B cell (primary cell): ENCODE measurements at regions not wholly inside any gene's neighbourhood (a gene's known extent, or its start where the extent isn't known, plus 50 kb on each side); places are given as distances from the start of the nearest gene placed in this dataset.

ENCODE experiments used
- ATAC-seq: fragments of 200-7000 bp; cut with Tn5 transposase; one replicate; pipeline ENCODE4 v1.10.0; 2021; ENCODE audit warnings: low read depth, mild to moderate bottlenecking, moderate number of reproducible peaks, moderate library complexity
- CTCF ChIA-PET: fragments of 350-600 bp; sonication (Branson Sonifier 250); formaldehyde crosslinking; loops from one replicate; lab custom pipeline; 2021; ENCODE audit warnings: antibody characterized with exemption, inconsistent platforms; lab: Charles Lee
- POLR2A ChIA-PET: fragments of 350-600 bp; sonication (Branson Sonifier 250); formaldehyde crosslinking; loops from one replicate; lab custom pipeline; 2021; ENCODE audit warnings: antibody characterized with exemption; lab: Charles Lee
- DNase-seq: peaks from one replicate; pipeline ENCODE4 v3.0.0; 2013
- H2AFZ ChIP-seq: 2 replicates; pipeline ENCODE4 v1.6.1; 2012; ENCODE audit warnings: mild to moderate bottlenecking, low read depth, low read length; ENCODE audit not compliant: insufficient read depth, poor library complexity, severe bottlenecking
- H3K27ac ChIP-seq, 2 donors: 1 replicate in 1 of 2; 2 replicates in 1 of 2; pipeline ENCODE4 v1.5.1; 2012 to 2013; ENCODE audit warnings: low read length in 2 of 2, mild to moderate bottlenecking in 2 of 2, moderate library complexity in 1 of 2
- H3K27me3 ChIP-seq, 4 experiments: fragments of 200-600 bp in 1 of 4; sonication (generic) in 1 of 4; replicated peaks in 1 of 4; 1 replicate in 2 of 4; 2 replicates in 2 of 4; pipeline versions ENCODE4 v1.6.1 to v1.7.0; 2013 to 2016; ENCODE audit warnings: low read length in 3 of 4, mild to moderate bottlenecking in 2 of 4, mixed read lengths in 1 of 4, moderate library complexity in 1 of 4; ENCODE audit not compliant: insufficient read depth in 4 of 4, control insufficient read depth in 3 of 4; ENCODE audit errors: control extremely low read depth in 1 of 4
- H3K36me3 ChIP-seq, 2 experiments: replicated peaks in 1 of 2; 1 replicate in 1 of 2; 2 replicates in 1 of 2; pipeline versions ENCODE4 v1.6.1 to v1.7.1; 2013; ENCODE audit warnings: low read length in 1 of 2; ENCODE audit not compliant: insufficient read depth in 2 of 2, control insufficient read depth in 1 of 2; ENCODE audit errors: control extremely low read depth in 1 of 2, extremely low read depth in 1 of 2
- H3K4me1 ChIP-seq, 2 donors: fragments of 200-600 bp in 1 of 2; sonication (generic) in 1 of 2; 1 replicate in 1 of 2; 2 replicates in 1 of 2; pipeline versions ENCODE4 v1.5.1 to v1.6.1; 2013 to 2017; ENCODE audit warnings: low read length in 2 of 2; ENCODE audit not compliant: control insufficient read depth in 2 of 2, insufficient read depth in 2 of 2
- H3K4me2 ChIP-seq: replicated peaks from 2 replicates; pipeline ENCODE3; 2012; ENCODE audit warnings: mild to moderate bottlenecking, low read depth, low read length; ENCODE audit not compliant: poor library complexity, severe bottlenecking
- H3K4me3 ChIP-seq, 5 experiments: fragments of 200-600 bp in 1 of 5; sonication (generic) in 1 of 5; 1 replicate in 3 of 5; 2 replicates in 2 of 5; pipeline versions ENCODE4 v1.5.1 to v1.7.0; 2011 to 2016; ENCODE audit warnings: low read length in 4 of 5, mild to moderate bottlenecking in 4 of 5, low read depth in 2 of 5, control low read depth in 1 of 5, moderate library complexity in 1 of 5; ENCODE audit not compliant: insufficient read depth in 1 of 5; ENCODE audit errors: control extremely low read depth in 1 of 5, extremely low read depth in 1 of 5
- H3K79me2 ChIP-seq: fragments of 200-600 bp; sonication (generic); one replicate; pipeline ENCODE4 v1.6.0; 2016; ENCODE audit warnings: low read length; ENCODE audit not compliant: control insufficient read depth, insufficient read depth
- H3K9ac ChIP-seq: fragments of 200-600 bp; sonication (generic); 2 replicates; pipeline ENCODE4 v1.6.1; 2017; ENCODE audit warnings: mild to moderate bottlenecking, low read length, moderate library complexity
- H3K9me3 ChIP-seq, 3 donors: one replicate each; pipeline versions ENCODE4 v1.6.1 to v1.7.1; 2013; ENCODE audit warnings: low read length in 2 of 3; ENCODE audit not compliant: control insufficient read depth in 2 of 3, insufficient read depth in 1 of 3; ENCODE audit errors: control extremely low read depth in 1 of 3
- H4K20me1 ChIP-seq: 2 replicates; pipeline ENCODE4 v1.6.0; 2012; ENCODE audit warnings: mild to moderate bottlenecking, low read length; ENCODE audit not compliant: insufficient read depth, control insufficient read depth, poor library complexity, severe bottlenecking
- H3K27ac Mint-ChIP-seq: one replicate; pipeline ENCODE4 v1.8.0; 2021; ENCODE audit warnings: mixed read lengths
- H3K27me3 Mint-ChIP-seq: one replicate; pipeline ENCODE4 v1.8.0; 2021; ENCODE audit warnings: mixed read lengths
- H3K4me1 Mint-ChIP-seq: one replicate; pipeline ENCODE4 v1.8.0; 2021; ENCODE audit warnings: mixed read lengths
- H3K4me3 Mint-ChIP-seq: one replicate; pipeline ENCODE4 v1.8.0; 2021; ENCODE audit warnings: mixed read lengths
- H3K9me3 Mint-ChIP-seq: one replicate; pipeline ENCODE4 v1.8.0; 2022; ENCODE audit warnings: mixed read lengths; ENCODE audit not compliant: insufficient read depth
- CTCF ChIP-seq: fragments of 200-600 bp; IDR thresholded peaks from one replicate; pipeline ENCODE4 v1.8.0; 2022; ENCODE audit warnings: antibody characterized with exemption, mild to moderate bottlenecking
- EZH2 ChIP-seq: IDR thresholded peaks from 2 replicates; pipeline ENCODE4 v1.6.1; 2012; ENCODE audit warnings: borderline replicate concordance, low read depth, mild to moderate bottlenecking, moderate library complexity, low read length; ENCODE audit not compliant: insufficient read depth, poor library complexity, severe bottlenecking
- WGBS: methylation state at CpG from one replicate; pipeline ENCODE4 v1.1.5; 2013; ENCODE audit warnings: missing lambda C conversion rate; ENCODE audit not compliant: insufficient coverage; 5-methylcytosine and 5-hydroxymethylcytosine counted together
- intact Hi-C: fragments of 100-400 bp; cut with micrococcal nuclease; formaldehyde crosslinking; loops from one replicate; pipeline ENCODE4 v1.10.0; 2022

GRCh38 chr1:188188317-188188716 is 1359.6 kb downstream of the PLA2G4A start:
- Histone ChIP-seq H2AFZ (no peak overlapping the region), H3K9me3 (peaks cover 0 to 3% (median 2%) of the 10 kb centered on the region in 3 donors), H3K27me3 (no peaks in the 10 kb centered on the region), H3K79me2 (no peaks in the 10 kb centered on the region), H3K4me3 (no peak overlapping the region), H3K9ac (no peak overlapping the region), H3K27ac (no peak overlapping the region), H3K4me1 (no peaks in the 10 kb centered on the region), H4K20me1 (no peaks in the 10 kb centered on the region), H3K4me2 (no peak overlapping the region), H3K36me3 (no peaks in the 10 kb centered on the region)
- ATAC-seq (no peak), DNase-seq (no peak)
- ChIA-PET POLR2A (no interaction called here), CTCF (no interaction called here)
- Mint-ChIP-seq H3K4me3 (no peak overlapping the region), H3K9me3 (no peaks in the 10 kb centered on the region), H3K4me1 (no peaks in the 10 kb centered on the region), H3K27me3 (no peaks in the 10 kb centered on the region), H3K27ac (no peak overlapping the region)
- intact Hi-C loops, result no loop called here
- no CpG with 5 or more reads among the region's 2 CpGs for WGBS
- TF ChIP-seq EZH2 (no peak), CTCF (no peak)

DNA sequence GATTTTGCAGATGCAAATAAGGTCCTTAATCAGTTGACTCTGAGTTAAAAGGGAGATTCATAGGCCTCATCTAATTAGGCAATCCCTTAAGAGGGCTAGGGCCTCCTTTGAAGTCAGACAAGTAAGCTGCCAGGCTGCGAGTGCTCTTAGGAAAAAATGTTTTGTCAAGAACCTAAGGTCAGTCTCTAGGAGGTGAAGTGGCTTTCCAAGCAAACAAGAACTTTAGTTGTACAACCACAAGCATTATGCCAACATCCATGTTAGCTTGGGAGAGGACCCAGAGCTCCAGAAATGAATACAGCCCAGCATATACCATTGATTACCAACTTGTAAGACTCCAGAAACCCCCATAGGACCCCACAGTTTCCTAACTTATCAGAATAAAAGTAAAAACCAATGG is 1366.2 kb downstream of the PLA2G4A start:
- Mint-ChIP-seq H3K9me3 (no peaks in the 10 kb centered on the region), H3K27me3 (no peaks in the 10 kb centered on the region), H3K4me3 (no peak overlapping the region), H3K4me1 (no peaks in the 10 kb centered on the region), H3K27ac (no peak overlapping the region)
- Histone ChIP-seq H3K79me2 (no peaks in the 10 kb centered on the region), H3K9ac (no peak overlapping the region), H3K27ac (no peak overlapping the region), H3K4me3 (no peak overlapping the region), H4K20me1 (no peaks in the 10 kb centered on the region), H3K36me3 (no peaks in the 10 kb centered on the region), H2AFZ (no peak overlapping the region), H3K4me2 (no peak overlapping the region), H3K27me3 (no peaks in the 10 kb centered on the region), H3K9me3 (no peaks in the 10 kb centered on the region), H3K4me1 (no peaks in the 10 kb centered on the region)
- ChIA-PET CTCF (no interaction called here), POLR2A (no interaction called here)
- TF ChIP-seq CTCF (no peak), EZH2 (no peak)
- DNase-seq (no peak), ATAC-seq (no peak)
- intact Hi-C loops, result no loop called here
- no CpG with 5 or more reads among the region's 1 CpG for whole genome bisulfite sequencing
